ENCODE measurements at regions not wholly inside any gene's neighbourhood (a gene's known extent, or its start where the extent isn't known, plus 50 kb on each side); places are given as distances from the start of the nearest gene placed in this dataset.
"Not testable (repeated sequence)": the region's sequence is repeated elsewhere in the genome, so short reads cannot be mapped to it uniquely, and the experiment has no call there.

DNA sequence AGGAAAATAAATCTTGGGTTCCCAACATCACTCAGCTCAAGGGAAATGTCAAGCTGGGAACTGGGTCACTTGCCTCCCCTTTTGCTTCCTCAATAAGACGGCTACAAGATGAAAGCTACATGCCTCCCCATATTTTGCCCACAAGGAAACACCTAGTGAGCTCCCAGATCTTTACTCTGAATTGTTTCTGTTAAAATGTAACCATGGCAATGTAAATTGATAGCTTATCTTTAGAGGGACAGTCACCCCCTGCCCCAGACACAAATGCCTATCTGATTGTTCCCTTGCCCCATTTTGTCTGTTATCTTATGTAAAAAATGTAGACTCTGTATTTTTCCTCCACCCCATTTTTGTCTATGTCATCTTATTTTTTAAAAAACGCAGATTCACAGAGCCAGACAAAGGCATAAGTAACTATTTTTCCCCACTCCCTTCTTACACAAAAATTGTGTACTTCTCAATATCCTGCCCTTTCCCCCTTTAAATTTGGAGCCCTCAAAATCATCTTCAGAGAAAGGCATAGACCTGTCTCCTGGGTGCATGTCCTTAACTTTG is 288.7 kb upstream of the ERCC4 start:
- DNase-seq (ENCODE audit: low spot score): no peak

DNA sequence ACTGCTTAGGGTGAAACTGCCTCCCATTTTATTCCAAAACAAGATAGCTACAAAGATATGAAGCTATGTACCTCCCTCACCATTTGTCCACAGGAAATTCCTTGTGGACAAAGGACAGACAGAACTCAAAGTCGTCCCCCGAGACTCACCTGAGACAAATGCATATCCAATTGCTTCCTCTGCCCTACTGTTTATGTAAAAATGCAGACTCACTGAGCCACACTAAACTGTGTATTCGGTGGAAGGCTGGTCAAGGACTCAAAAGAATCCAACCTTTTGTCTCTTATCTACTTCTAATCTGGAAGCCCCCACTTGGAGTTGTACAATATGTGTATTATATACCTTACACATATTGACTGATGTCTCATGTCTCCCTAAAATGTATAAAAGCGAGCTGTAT is 288.0 kb upstream of the ERCC4 start:
- DNase-seq (ENCODE audit: low spot score): no peak

DNA sequence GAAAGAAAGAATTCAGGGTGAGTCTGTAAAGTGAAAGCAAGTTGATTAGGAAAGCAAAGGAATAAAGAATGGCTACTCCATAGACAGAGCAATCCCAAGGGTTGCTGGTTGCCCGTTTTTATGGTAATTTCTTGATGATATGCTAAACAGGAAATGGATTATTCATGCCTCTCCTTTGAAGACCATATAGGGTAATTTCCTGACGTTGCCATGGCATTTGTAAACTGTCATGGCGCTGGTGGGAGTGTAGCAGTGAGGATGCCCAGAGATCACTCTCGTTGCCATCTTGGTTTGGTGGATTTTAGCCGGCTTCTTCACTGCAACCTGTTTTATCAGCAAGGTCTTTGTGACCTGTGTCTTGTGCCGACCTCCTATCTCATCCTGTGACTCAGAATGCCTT is 287.4 kb upstream of the ERCC4 start:
- DNase-seq (ENCODE audit: low spot score): not testable (repeated sequence)

DNA sequence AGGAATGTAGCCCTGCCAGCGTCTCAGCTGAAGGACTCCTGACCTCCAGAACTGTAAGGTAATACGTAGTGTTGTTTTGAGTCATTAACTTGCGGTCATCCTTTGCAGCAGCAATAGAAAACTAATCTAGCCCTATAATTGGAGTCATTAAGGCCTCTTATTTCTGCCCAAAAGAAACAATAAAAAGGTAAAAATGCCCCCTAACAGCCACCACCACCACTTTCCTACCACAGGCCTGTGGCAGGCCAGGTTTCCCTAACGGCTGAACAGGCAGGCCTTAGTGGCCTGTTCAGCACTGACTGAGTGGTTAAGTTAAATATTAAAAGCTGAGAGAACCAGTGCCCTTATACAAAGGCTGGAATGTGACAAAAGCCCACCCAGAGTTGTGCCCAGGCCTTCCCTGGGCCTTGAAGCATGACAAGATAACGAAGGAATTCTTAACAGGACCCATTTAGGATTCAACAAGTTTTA is 286.5 kb upstream of the ERCC4 start:
- no peak for DNase-seq (ENCODE audit: low spot score)

DNA sequence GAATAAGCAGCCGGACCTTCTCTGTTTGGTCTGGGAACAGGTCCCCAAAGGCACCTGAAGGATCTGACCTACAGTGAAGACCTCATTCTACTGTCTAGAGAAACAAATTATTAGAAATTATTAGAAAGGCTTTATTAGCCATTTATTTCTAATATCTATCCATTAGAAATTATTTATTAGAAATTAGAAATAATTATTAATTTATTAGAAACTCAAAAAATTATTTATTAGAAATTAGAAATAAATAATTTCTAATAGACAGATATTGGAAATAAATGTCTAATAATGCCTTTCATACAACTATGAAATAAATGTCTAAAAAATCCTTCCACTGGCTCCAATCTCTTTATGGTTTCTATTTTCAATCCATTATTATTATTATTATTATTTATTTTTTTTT is 285.7 kb upstream of the ERCC4 start:
- DNase-seq (ENCODE audit: low spot score): no peak

GRCh38 chr16:13634959-13635358 is 285.0 kb upstream of the ERCC4 start:
- no peak for DNase-seq (ENCODE audit: low spot score)

DNA sequence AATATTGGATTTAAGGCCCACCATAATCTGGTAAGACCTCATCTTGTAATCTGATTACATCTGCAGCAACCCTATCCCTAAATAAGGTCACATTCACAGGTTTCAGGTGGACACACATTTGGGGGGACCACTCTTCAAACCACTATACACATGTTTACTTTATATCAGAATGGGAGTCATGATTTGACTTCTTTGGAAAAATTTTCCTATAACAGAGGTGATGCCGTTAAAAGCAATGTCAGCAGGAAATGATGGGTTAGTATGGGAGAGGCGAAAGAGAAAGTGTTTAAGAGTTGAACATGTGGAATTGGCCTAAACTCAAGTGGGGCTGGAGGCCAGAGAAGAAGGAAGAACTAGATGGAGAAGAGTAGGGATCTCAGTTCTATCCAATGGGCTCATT is 281.7 kb upstream of the ERCC4 start:
- no peak for DNase-seq (ENCODE audit: low spot score)

DNA sequence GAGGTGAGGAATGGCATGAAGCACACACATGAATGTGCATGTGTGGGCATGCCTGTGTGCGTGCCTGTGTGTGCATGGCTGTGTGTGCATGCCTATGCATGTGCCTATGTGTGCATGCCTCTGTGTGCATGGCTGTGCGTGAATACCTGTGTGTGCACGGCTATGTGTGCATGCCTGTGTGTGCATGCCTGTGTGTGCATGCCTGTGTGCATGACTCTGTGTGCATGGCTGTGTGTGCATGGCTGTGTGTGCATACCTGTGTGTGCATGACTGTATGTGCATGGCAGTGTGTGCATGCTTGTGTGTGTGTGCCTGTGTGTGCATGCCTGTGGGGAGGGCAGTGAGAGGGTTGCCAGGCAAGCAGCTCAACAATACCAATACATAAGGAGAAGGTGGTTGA is 276.5 kb upstream of the ERCC4 start:
- DNase-seq (ENCODE audit: low spot score): no peak

DNA sequence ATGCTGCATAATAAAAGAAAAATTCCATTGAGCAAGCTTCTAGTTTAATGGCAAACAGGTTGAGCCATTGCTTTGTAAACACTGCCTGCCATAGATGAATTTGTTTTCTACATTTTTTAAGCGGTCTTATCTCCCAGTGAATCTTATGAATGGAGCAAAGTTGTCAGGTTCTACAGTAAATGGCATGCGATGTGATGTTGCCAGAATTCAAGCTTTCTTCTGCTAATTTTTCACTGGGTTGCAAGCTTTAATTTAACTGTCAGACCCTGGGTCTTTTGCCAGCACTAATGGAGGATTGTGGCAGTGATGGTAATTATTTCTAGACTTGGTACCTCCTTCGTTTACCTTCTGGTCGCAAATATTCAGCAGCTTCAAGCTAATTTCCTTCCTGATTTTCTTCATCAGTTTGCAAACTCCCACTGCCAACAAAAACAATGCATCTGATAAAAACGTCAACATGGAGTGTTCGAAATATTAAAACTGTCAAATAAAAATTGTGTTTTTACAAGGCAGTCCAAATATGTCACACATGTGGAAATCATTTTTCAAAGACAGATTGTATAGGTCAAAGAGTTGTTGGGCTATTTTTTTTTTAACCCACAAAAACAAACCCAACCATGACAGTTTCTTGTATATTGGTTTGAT is 274.2 kb upstream of the ERCC4 start:
- no peak for DNase-seq (ENCODE audit: low spot score)

GRCh38 chr16:13660807-13661206 is 259.1 kb upstream of the ERCC4 start:
- DNase-seq (ENCODE audit: low spot score): no peak

- no peak for DNase-seq (ENCODE audit: low spot score)
Measured at GRCh38 chr16:13665876-13666275, 254.1 kb upstream of the ERCC4 start.

- no peak for DNase-seq (ENCODE audit: low spot score)
Measured at GRCh38 chr16:13672196-13672595, 247.8 kb upstream of the ERCC4 start.

DNA sequence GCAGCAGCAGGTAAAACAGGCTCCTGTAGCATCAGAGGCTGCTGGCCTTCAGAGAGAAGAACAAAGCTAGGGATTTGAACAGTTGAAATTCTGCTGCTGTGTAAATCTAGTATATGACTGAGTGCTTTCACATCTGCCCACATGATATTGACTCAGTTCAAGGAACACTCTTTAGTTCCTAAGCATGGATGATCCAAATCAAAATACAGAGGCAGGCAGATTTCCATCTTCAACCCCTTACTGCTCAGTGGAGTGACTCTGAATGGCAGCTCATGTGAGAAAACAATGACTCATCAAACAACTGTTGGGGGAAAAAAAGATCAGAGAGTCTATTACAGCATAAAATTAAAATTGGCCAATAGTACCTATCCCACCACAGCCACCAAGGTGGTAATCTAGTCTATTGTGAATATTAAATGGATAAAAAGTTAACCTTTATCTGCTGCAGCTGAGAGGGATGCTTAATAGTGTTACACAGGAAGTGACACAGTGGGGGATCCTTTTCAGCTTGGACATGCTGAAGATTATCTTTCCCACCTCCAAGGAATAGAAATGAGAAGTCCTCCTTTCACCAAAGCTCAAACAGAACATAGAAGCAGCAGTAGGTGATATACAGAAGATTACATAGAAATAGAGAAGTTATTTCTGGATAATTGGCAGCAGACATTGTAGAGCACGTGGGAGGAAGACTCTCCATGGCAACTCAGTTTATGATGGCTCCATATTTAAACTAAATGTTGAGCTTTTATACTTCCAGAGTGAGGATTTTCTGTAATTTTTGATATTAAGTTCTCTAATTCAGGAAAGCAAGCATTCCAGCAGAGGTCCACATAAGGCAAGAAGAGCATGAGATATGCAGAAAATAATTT is 239.7 kb upstream of the ERCC4 start:
- DNase-seq (ENCODE audit: low spot score): no peak

- DNase-seq (ENCODE audit: low spot score): no peak
Measured at GRCh38 chr16:13684819-13685563, 235.0 kb upstream of the ERCC4 start.

DNA sequence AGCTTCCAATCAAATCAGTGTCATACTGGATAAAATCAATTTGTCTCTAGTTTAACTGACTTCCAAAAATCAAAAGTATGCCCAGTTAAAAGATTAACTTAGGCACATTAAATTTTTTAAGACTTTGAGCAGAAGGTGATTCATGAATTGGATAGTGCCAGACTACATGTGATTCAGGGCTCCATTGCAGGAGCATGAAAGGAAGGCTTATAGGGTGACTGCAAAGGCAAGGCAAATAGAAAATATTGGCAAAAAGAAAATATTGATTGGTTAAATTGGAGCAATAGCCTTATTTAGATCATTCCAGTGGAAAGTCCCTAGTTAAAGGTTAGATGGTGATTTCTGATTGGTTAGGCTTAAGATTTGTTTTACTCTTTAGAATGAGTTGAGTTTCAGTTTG is 223.9 kb upstream of the ERCC4 start:
- DNase-seq (ENCODE audit: low spot score): no peak

DNA sequence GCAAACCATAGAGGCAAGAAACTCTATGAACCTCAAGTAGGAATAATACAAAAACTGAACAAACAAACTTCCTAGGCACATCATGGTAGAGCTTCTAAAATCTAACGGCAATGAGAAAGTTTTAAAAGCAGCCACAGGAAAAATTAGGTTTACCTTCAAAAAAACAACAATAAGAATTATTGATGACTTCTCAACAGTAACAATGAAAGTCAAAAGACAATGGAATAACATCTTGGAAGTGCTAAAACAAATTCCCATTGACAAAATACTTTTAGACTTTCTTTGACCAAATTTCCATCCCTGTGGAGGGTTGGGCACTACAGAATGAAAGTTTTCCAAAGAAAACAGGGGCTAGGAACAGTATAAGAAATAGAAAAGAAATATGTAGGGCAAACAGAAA is 222.9 kb upstream of the ERCC4 start:
- DNase-seq (ENCODE audit: low spot score): no peak

DNA sequence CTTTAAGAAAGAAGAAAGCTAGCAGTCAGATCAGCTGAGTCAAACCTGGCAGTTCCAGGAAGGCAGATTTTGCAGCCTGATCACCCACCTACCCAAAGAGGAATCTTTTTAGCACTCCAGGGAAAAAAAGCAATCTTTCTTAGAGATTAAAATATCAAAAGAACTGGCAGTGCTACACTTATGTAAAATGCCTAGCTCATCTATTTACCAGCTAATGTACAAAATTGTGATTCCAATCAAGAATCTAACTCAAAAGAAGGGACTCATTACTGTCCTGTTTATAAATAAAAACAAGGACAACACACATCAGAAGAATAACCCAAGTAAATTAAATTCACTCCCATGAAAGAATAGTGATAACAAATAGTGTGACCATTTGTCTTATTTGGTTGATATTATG is 222.4 kb upstream of the ERCC4 start:
- DNase-seq (ENCODE audit: low spot score): no peak

GRCh38 chr16:13702614-13703013 is 217.3 kb upstream of the ERCC4 start:
- no peak for DNase-seq (ENCODE audit: low spot score)

GRCh38 chr16:13708347-13709120 is 211.4 kb upstream of the ERCC4 start:
- no peak for DNase-seq (ENCODE audit: low spot score)

DNA sequence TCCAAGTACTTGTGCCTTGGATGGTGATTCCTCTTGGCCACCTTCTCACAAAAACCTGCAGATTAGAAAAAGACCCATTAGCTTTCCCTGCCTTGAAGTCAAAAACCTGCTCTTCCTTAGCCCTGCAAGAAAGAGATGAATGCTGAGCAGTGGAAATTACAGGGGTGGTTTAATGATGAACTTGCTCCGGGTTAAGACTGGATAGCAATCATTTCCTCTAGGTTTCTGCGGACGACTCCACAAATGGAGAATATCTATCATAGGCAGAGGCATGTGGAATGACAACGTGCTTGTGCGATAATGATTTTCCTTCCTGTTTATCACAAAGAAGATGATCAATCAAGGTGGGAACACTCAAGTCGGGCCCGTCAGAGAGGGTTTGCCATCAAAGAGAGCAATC is 201.2 kb upstream of the ERCC4 start:
- no peak for DNase-seq (ENCODE audit: low spot score)

DNA sequence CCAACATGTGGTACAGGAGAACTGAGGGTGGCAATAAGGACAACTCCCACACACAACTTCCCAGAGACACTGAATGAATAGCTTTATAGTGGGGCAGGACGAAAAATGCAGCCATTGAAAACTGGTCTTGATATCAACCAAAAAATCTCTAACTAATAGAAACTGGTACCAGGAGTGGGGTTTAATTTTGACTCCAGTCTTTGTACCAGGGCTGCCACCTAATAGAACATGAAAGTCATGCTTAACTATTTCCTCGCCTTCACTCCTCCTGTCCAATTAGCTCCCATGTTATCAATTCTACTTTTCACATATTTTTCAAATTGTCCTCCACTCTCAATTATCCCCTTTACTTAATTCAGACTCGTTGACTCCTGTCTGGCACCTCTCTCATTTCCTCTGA is 192.0 kb upstream of the ERCC4 start:
- no peak for DNase-seq (ENCODE audit: low spot score)

GRCh38 chr16:13733561-13733960 is 186.4 kb upstream of the ERCC4 start:
- no peak for DNase-seq (ENCODE audit: low spot score)

All from cerebellar cortex (tissue), 1 donor.